ENCODE measurements at regions not wholly inside any gene's neighbourhood (a gene's known extent, or its start where the extent isn't known, plus 50 kb on each side); places are given as distances from the start of the nearest gene placed in this dataset.

DNA sequence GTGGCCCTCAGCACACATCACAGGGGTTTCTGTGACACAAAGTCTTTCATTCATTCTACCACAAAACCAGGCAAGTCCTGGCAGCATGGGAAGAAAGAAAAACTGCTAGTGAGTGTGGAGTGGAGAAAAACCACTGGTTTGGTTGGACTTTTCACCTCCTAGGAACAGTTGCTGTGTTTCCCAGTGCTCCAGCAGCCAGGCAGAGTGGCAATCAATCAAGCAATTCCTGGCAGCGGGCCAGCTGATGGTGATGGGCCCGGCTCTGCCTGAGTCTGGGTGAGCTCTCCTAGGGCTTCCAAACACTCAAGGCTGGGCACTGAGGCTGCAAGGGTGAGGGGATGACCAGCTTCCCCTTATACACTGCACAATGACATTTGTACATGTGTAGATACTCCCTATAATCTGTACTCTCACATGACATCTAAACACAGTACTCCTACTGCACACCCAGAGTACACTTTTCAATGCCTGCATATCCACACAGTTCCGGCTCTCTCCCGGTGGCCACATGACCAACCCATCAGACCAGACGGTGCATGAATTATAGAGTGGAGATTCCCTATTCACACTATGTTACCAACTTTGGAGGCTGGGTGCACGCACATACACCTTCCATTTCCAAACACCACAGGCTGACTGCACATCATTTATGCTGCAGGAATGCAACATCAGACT is 156.6 kb downstream of the UNC5CL start:
- TF ChIP-seq, protein P1, sequence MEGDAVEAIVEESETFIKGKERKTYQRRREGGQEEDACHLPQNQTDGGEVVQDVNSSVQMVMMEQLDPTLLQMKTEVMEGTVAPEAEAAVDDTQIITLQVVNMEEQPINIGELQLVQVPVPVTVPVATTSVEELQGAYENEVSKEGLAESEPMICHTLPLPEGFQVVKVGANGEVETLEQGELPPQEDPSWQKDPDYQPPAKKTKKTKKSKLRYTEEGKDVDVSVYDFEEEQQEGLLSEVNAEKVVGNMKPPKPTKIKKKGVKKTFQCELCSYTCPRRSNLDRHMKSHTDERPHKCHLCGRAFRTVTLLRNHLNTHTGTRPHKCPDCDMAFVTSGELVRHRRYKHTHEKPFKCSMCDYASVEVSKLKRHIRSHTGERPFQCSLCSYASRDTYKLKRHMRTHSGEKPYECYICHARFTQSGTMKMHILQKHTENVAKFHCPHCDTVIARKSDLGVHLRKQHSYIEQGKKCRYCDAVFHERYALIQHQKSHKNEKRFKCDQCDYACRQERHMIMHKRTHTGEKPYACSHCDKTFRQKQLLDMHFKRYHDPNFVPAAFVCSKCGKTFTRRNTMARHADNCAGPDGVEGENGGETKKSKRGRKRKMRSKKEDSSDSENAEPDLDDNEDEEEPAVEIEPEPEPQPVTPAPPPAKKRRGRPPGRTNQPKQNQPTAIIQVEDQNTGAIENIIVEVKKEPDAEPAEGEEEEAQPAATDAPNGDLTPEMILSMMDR (IDR thresholded peaks at IDR 0.05; ENCODE audit: low read depth, low read length, poor library complexity, severe bottlenecking), result no peak
- TF ChIP-seq EZH2phosphoT487 (IDR thresholded peaks at IDR 0.05; ENCODE audit: borderline replicate concordance, low read length), result no peak

Data from DOHH2 (cell line).